Coronary artery (tissue), 2 donors: ENCODE measurements at regions not wholly inside any gene's neighbourhood (a gene's known extent, or its start where the extent isn't known, plus 50 kb on each side); places are given as distances from the start of the nearest gene placed in this dataset.

Experiments used
- DNase-seq: peaks from one replicate; pipeline ENCODE4 v3.0.0-alpha.2; 2017; ENCODE audit warnings: low spot score
- H3K27ac ChIP-seq, 2 donors: fragments of 200-600 bp; sonication (generic); one replicate each; pipeline ENCODE4 v1.5.1; 2016 to 2019
- H3K4me3 ChIP-seq: fragments of 200-600 bp; sonication (generic); 2 replicates; pipeline ENCODE4 v1.5.1; 2016; ENCODE audit warnings: mild to moderate bottlenecking, moderate library complexity
- CTCF ChIP-seq: fragments of 200-600 bp; sonication (generic); IDR thresholded peaks from one replicate; pipeline ENCODE4 v1.5.1; 2019; ENCODE audit warnings: antibody characterized with exemption

GRCh38 chr12:73445658-73446324 lies 1091.8 kb upstream of the ATXN7L3B start:
- no peak for TF ChIP-seq CTCF
- DNase-seq: no peak
- H3K27ac ChIP-seq: no peak overlapping the region
- no peak overlapping the region for H3K4me3 ChIP-seq

- no peak for TF ChIP-seq CTCF
- H3K27ac ChIP-seq: no peak overlapping the region
- no peak for DNase-seq
- no peak overlapping the region for H3K4me3 ChIP-seq
These were observed 1084.8 kb upstream of the ATXN7L3B start for GRCh38 chr12:73452672-73453469.

- DNase-seq: no peak
- TF ChIP-seq CTCF: no peak
- no peak overlapping the region for H3K4me3 ChIP-seq
- no peak overlapping the region for H3K27ac ChIP-seq
These were observed 1077.4 kb upstream of the ATXN7L3B start for GRCh38 chr12:73460212-73460611.

GRCh38 chr12:73465106-73465505 lies 1072.5 kb upstream of the ATXN7L3B start:
- TF ChIP-seq CTCF: no peak
- Histone ChIP-seq H3K4me3 (no peak overlapping the region), H3K27ac (no peak overlapping the region)
- no peak for DNase-seq

DNA sequence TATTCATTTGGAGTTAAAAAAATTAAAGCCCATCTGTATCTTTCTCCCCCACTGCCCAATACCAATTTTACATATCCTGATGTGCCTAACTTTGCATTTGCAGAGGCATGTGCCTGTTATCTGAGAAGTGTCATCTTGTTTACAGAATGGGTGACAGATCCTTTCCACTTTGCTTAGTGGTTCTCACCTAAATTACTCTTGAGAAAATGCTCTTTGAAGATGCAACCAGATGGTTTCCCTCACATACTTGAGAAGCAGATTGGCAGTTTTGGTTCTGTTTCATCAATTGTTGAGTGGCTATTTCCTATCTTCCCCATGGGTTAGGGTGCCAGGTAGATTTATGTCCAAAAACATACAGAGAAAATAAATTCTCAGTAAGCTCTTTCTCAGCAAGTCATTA lies 1051.4 kb upstream of the ATXN7L3B start:
- H3K27ac ChIP-seq: no peak overlapping the region
- DNase-seq: no peak
- TF ChIP-seq CTCF: no peak
- H3K4me3 ChIP-seq: no peak overlapping the region

DNA sequence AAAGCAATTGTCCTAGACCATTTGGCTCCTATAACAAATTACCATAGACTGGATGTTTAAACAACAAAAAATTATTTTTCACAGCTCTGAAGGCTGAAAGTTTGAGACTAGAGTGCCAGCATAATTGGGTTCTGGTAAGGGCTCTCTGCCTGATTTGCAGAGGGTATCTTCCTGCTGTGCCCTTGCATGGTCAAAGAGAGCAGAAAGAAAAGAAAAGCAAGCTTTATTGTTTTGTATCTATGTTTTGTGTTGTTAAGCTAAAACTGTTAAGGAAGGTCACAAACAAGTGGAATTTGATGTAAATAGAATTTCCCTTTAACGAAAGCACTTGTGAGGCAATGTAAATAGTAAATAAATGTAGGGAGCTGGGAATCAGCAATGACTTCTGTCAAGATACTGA lies 1031.0 kb upstream of the ATXN7L3B start:
- DNase-seq: no peak
- Histone ChIP-seq H3K4me3 (no peak overlapping the region), H3K27ac (no peak overlapping the region)
- no peak for TF ChIP-seq CTCF

DNA sequence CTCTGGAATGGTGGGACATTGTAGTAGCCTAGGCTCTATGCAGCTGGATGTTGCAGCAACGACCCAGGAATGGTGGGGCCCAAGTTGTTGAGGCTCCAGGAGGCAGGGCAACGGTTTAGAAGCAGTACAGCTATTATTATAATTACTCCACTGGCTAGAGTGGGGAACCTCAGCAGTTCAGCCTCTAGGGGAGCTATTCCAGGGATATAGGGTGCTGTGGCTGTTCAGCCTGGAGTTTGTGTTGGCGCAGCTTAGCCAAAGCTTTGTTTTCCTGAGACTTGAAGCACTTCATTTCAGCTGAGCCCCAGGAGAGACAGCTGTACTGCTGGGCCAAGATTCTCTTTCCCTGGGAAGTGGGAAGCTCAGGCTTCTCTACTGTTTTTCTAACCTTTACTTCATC lies 1023.0 kb upstream of the ATXN7L3B start:
- DNase-seq: no peak

More for the DNA sequence above, 1023.0 kb upstream of the ATXN7L3B start:
- Histone ChIP-seq H3K4me3 (no peak overlapping the region), H3K27ac (no peak overlapping the region)
- TF ChIP-seq CTCF: no peak
